Endothelial cell of umbilical vein (primary cell): ENCODE measurements at regions not wholly inside any gene's neighbourhood (a gene's known extent, or its start where the extent isn't known, plus 50 kb on each side); places are given as distances from the start of the nearest gene placed in this dataset.

Source experiments
- BruUV-seq: library from RNA; stranded (reverse); fragments of 400-500 nt; replicated peaks from 2 replicates; lab custom pipeline; 2021; lab: Mats Ljungman, UMichigan
- CTCF ChIA-PET: fragments of 300-600, 350-600 bp; sonication (Branson Sonifier 250); formaldehyde crosslinking; loops from one replicate; lab custom pipeline; 2021; ENCODE audit warnings: antibody characterized with exemption, inconsistent platforms; lab: Charles Lee
- POLR2A ChIA-PET: fragments of 300-600, 350-600 bp; sonication (Branson Sonifier 250); formaldehyde crosslinking; loops from one replicate; lab custom pipeline; 2021; ENCODE audit warnings: antibody characterized with exemption, inconsistent platforms; lab: Charles Lee
- DNase-seq: peaks from one replicate; pipeline ENCODE4 v3.0.0-alpha.2; 2011; ENCODE audit warnings: low read depth, low spot score
- FAIRE-seq: peaks from 2 replicates; lab custom pipeline; 2011; peaks lifted over from hg19 to GRCh38; lab: Jason Lieb, UNC
- H2AFZ ChIP-seq: 2 replicates; pipeline ENCODE4 v1.6.0; 2012; ENCODE audit warnings: low read depth, low read length, control low read depth, inconsistent platforms
- H3K27ac ChIP-seq: 2 replicates; pipeline ENCODE4 v1.5.1; 2011; ENCODE audit warnings: low read depth, mild to moderate bottlenecking, control low read depth, low read length, moderate library complexity; ENCODE audit not compliant: insufficient read depth
- H3K27me3 ChIP-seq, 2 experiments: 2 replicates each; pipeline versions ENCODE4 v1.6.0 to v1.6.1; 2011; ENCODE audit warnings: low read length in 2 of 2, mixed read lengths in 1 of 2; ENCODE audit not compliant: control insufficient read depth in 2 of 2, insufficient read depth in 2 of 2
- H3K36me3 ChIP-seq, 2 experiments: 2 replicates in 1 of 2; 3 replicates in 1 of 2; pipeline ENCODE4 v1.5.1; 2011; ENCODE audit warnings: low read length in 2 of 2, mild to moderate bottlenecking in 1 of 2, moderate library complexity in 1 of 2; ENCODE audit not compliant: control insufficient read depth in 2 of 2, insufficient read depth in 2 of 2; ENCODE audit errors: extremely low read depth in 1 of 2
- H3K4me1 ChIP-seq: 3 replicates; pipeline ENCODE4 v1.5.1; 2011; ENCODE audit warnings: mild to moderate bottlenecking, low read length; ENCODE audit not compliant: control insufficient read depth, insufficient read depth; ENCODE audit errors: extremely low read depth
- H3K4me2 ChIP-seq: 2 replicates; pipeline ENCODE4 v1.6.1; 2011; ENCODE audit warnings: low read length, control low read depth, mixed read lengths; ENCODE audit not compliant: insufficient read depth
- H3K4me3 ChIP-seq, 3 experiments: fragments of 200-600 bp in 1 of 3; sonication (generic), shearing (Covaris generic) in 1 of 3; replicated peaks in 1 of 3; 2 replicates each; pipeline ENCODE4 v1.5.1; 2011 to 2016; ENCODE audit warnings: control low read depth in 3 of 3, low read length in 3 of 3, mild to moderate bottlenecking in 2 of 3, inconsistent platforms in 1 of 3, low read depth in 1 of 3, moderate library complexity in 1 of 3; ENCODE audit not compliant: insufficient read depth in 1 of 3
- H3K79me2 ChIP-seq: 2 replicates; pipeline ENCODE4 v1.6.0; 2012; ENCODE audit warnings: low read length, inconsistent platforms; ENCODE audit not compliant: control insufficient read depth, insufficient read depth
- H3K9ac ChIP-seq: replicated peaks from 2 replicates; pipeline ENCODE3; 2011; ENCODE audit warnings: low read length, control low read depth; ENCODE audit not compliant: insufficient read depth; ENCODE audit errors: extremely low read depth
- H3K9me1 ChIP-seq: replicated peaks from 3 replicates; pipeline ENCODE4 v1.6.0; 2011; ENCODE audit warnings: mild to moderate bottlenecking, low read length; ENCODE audit not compliant: control insufficient read depth, insufficient read depth; ENCODE audit errors: extremely low read depth
- H3K9me3 ChIP-seq: replicated peaks from 2 replicates; pipeline ENCODE4 v1.5.1; 2012; ENCODE audit warnings: low read length, inconsistent platforms; ENCODE audit not compliant: control insufficient read depth, insufficient read depth
- H4K20me1 ChIP-seq: replicated peaks from 2 replicates; pipeline ENCODE3; 2011; ENCODE audit warnings: mild to moderate bottlenecking, low read length; ENCODE audit not compliant: control insufficient read depth, insufficient read depth; ENCODE audit errors: extremely low read depth
- CTCF ChIP-seq, 2 donors: IDR thresholded peaks; 1 replicate in 1 of 2; 2 replicates in 1 of 2; pipeline ENCODE4 v1.5.1; 2011; ENCODE audit warnings: low read length in 2 of 2, mild to moderate bottlenecking in 2 of 2, moderate library complexity in 2 of 2, control low read depth in 1 of 2, inconsistent platforms in 1 of 2, low read depth in 1 of 2; ENCODE audit not compliant: insufficient read depth in 1 of 2; ENCODE audit errors: extremely low read depth in 1 of 2
- EZH2 ChIP-seq: IDR thresholded peaks from 2 replicates; pipeline ENCODE4 v1.6.1; 2012; ENCODE audit warnings: borderline replicate concordance, low read depth, mild to moderate bottlenecking, moderate library complexity, low read length, inconsistent platforms; ENCODE audit not compliant: severe bottlenecking
- FOS ChIP-seq: IDR thresholded peaks from 2 replicates; pipeline ENCODE4 v1.6.1; 2011; ENCODE audit warnings: mild to moderate bottlenecking, low read length, moderate library complexity, borderline replicate concordance; ENCODE audit not compliant: insufficient read depth
- GATA2 ChIP-seq: IDR thresholded peaks from 2 replicates; pipeline ENCODE4 v1.7.0; 2011; ENCODE audit warnings: low read depth, mild to moderate bottlenecking, moderate library complexity, mixed read lengths, low read length; ENCODE audit not compliant: insufficient read length, insufficient read depth
- JUN ChIP-seq: IDR thresholded peaks from 2 replicates; pipeline ENCODE4 v1.6.1; 2011; ENCODE audit warnings: borderline replicate concordance, low read depth; ENCODE audit not compliant: insufficient read length, insufficient read depth
- MAX ChIP-seq: IDR thresholded peaks from 2 replicates; pipeline ENCODE4 v1.6.1; 2011; ENCODE audit not compliant: insufficient read depth, insufficient read length
- MYC ChIP-seq: IDR thresholded peaks from one replicate; pipeline ENCODE4 v1.6.1; 2011; ENCODE audit warnings: mild to moderate bottlenecking, low read depth, low read length
- POLR2A ChIP-seq: IDR thresholded peaks from 2 replicates; pipeline ENCODE4 v1.6.1; 2012; ENCODE audit warnings: low read depth, mild to moderate bottlenecking, control low read depth, low read length
- POLR2AphosphoS5 ChIP-seq: IDR thresholded peaks from 2 replicates; pipeline ENCODE4 v1.6.1; 2012; ENCODE audit warnings: low read depth, mild to moderate bottlenecking, control low read depth, low read length, moderate library complexity; ENCODE audit not compliant: insufficient read depth
- dilution Hi-C: fragments of 300-500 bp; cut with MboI; formaldehyde crosslinking; loops from one replicate; pipeline ENCODE4 v1.15.0; 2019; ENCODE audit warnings: low sequenced_read_pairs; ENCODE audit not compliant: extremely low pct_ligation_motif_present
- intact Hi-C: fragments of 100-400 bp; cut with micrococcal nuclease; formaldehyde crosslinking; loops from one replicate; pipeline ENCODE4 v1.10.0; 2022

DNA sequence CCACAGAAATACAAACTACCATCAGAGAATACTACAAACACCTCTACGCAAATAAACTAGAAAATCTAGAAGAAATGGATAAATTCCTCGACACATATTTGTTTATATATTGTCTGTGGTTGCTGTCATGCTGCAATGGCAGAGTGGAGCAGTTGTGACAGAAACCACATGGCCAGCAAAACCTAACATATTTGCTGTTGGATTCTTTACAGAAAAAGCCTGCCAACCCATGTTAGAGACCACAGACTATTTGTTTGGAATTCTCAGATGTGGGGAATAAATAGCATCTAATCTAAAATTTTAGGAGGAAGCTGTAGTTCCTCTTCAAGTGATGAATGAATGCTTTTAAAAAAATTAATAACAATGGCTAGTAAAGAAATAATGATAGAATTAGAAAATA lies 341.6 kb upstream of the AZI2 start:
- Histone ChIP-seq H3K36me3 (no peaks in the 10 kb centered on the region), H3K4me1 (no peaks in the 10 kb centered on the region), H3K4me2 (no peak overlapping the region), H3K9me1 (no peaks in the 10 kb centered on the region), H4K20me1 (no peaks in the 10 kb centered on the region), H3K27me3 (no peaks in the 10 kb centered on the region), H3K4me3 (no peak overlapping the region), H3K79me2 (no peaks in the 10 kb centered on the region), H2AFZ (no peak overlapping the region), H3K9ac (no peak overlapping the region), H3K27ac (no peak overlapping the region), H3K9me3 (no peaks in the 10 kb centered on the region)
- DNase-seq (no peak), FAIRE-seq (no peak)
- ChIA-PET CTCF (no interaction called here), POLR2A (no interaction called here)
- BruUV-seq = no TSS peak
- intact Hi-C loops (no loop called here), dilution Hi-C loops (no loop called here)
- TF ChIP-seq POLR2AphosphoS5 (no peak), POLR2A (no peak), FOS (no peak), MYC (no peak), EZH2 (no peak), CTCF (IDR thresholded peaks at IDR 0.05; ENCODE audit: extremely low read depth in 1 of 2, insufficient read depth in 1 of 2, low read depth in 1 of 2, low read length in 2 of 2) (no peak), GATA2 (no peak), JUN (no peak), MAX (no peak)
